ENCODE measurements at regions not wholly inside any gene's neighbourhood (a gene's known extent, or its start where the extent isn't known, plus 50 kb on each side); places are given as distances from the start of the nearest gene placed in this dataset.

DNA sequence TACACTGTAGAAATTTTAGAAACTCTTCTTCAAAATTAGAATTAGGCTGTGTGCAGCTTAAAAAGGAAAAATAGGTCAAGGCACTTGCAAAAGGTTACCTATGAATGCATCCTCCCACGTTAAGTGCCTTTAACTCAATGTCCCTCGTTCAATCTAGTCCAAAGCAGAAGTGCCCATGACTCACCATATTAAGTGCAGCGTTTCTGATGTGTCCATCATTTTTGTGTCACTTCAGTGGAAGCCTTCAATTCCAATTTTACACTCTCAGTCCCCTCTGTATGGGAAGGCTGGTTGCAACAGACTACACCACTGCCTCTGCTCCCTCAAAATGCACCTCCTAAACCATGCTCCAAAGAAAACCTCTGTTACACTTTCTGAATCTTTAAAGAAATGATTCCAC lies 53.4 kb downstream of the FOXB1 start:
- POLR2A ChIA-PET: no interaction called here
- CTCF ChIA-PET: no interaction called here
- TF ChIP-seq, protein P1, sequence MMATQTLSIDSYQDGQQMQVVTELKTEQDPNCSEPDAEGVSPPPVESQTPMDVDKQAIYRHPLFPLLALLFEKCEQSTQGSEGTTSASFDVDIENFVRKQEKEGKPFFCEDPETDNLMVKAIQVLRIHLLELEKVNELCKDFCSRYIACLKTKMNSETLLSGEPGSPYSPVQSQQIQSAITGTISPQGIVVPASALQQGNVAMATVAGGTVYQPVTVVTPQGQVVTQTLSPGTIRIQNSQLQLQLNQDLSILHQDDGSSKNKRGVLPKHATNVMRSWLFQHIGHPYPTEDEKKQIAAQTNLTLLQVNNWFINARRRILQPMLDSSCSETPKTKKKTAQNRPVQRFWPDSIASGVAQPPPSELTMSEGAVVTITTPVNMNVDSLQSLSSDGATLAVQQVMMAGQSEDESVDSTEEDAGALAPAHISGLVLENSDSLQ (IDR thresholded peaks at IDR 0.05): no peak
- TF ChIP-seq NFRKB (IDR thresholded peaks at IDR 0.05): no peak
- no peak for TF ChIP-seq HDGF (IDR thresholded peaks at IDR 0.05; ENCODE audit: borderline replicate concordance)
- TF ChIP-seq SP1 (IDR thresholded peaks at IDR 0.05): no peak
- TF ChIP-seq L3MBTL2 (conservative IDR thresholded peaks at IDR 0.05): no peak
- TF ChIP-seq TARDBP (IDR thresholded peaks at IDR 0.05): no peak
- no peak for TF ChIP-seq SUZ12 (IDR thresholded peaks at IDR 0.05)
- no peak for TF ChIP-seq ARNT (IDR thresholded peaks at IDR 0.05)
- no peak for TF ChIP-seq CTBP1 (IDR thresholded peaks at IDR 0.05; ENCODE audit: borderline replicate concordance)
- TF ChIP-seq LEF1 (IDR thresholded peaks at IDR 0.05; ENCODE audit: borderline replicate concordance): no peak
- no peak for TF ChIP-seq FOXK2 (IDR thresholded peaks at IDR 0.05)
- DNase-seq (ENCODE audit: extremely low spot score): no peak

DNA sequence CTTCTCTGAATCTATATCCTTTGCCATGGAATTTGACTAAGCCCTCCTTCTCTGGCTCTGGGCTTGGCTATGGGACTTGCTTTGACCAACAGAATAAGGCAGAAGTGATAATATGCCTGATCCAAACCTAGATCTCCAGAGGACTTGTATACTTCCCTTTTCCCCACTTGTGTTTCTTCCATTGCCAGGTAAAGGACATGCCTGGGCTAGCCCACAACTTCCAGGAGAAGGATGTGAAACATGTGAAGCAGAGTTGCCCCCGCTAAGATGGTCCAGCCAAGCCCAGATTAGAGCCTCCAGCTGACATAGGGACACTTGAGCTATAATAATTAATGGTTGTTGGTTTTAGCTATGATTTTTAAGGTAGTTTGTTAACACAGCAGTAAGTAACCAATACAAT lies 55.1 kb downstream of the FOXB1 start:
- POLR2A ChIA-PET: no interaction called here
- DNase-seq (ENCODE audit: extremely low spot score): no peak
- TF ChIP-seq LEF1 (IDR thresholded peaks at IDR 0.05; ENCODE audit: borderline replicate concordance) (no peak), TARDBP (IDR thresholded peaks at IDR 0.05) (no peak), BHLHE40 (IDR thresholded peaks at IDR 0.05; ENCODE audit: borderline replicate concordance) (no peak), L3MBTL2 (conservative IDR thresholded peaks at IDR 0.05) (no peak), FOXA1 (IDR thresholded peaks at IDR 0.05) (no peak)
- TF ChIP-seq, protein P1 (IDR thresholded peaks at IDR 0.05): no peak
- CTCF ChIA-PET: no interaction called here

DNA sequence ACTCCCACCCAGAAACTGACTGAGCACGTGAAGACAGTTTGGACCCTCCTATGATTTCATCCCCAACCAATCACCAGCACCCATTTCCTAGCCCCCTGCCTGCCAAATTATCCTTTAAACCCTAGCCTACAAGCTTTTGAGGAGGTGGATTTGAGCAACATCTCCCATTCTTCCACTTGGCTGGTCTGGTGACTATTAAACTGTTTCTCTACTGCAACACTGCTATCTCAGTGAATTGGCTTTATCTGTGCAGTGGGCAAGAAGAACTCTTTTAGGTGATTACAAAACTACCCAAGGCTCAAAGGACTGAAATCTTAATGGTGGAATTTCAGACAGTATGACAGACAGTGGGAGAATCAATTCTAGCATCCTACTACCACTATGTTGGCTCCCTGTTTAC lies 57.6 kb downstream of the FOXB1 start:
- CTCF ChIA-PET: no interaction called here
- no peak for DNase-seq (ENCODE audit: extremely low spot score)
- POLR2A ChIA-PET: no interaction called here
- TF ChIP-seq CTBP1 (IDR thresholded peaks at IDR 0.05; ENCODE audit: borderline replicate concordance) (no peak), NFRKB (IDR thresholded peaks at IDR 0.05) (no peak), ELF4 (IDR thresholded peaks at IDR 0.05) (no peak), ARNT (IDR thresholded peaks at IDR 0.05) (no peak), BHLHE40 (IDR thresholded peaks at IDR 0.05; ENCODE audit: borderline replicate concordance) (no peak), FOXA1 (IDR thresholded peaks at IDR 0.05) (no peak), L3MBTL2 (conservative IDR thresholded peaks at IDR 0.05) (no peak), SP1 (IDR thresholded peaks at IDR 0.05) (no peak), HDGF (IDR thresholded peaks at IDR 0.05; ENCODE audit: borderline replicate concordance) (no peak), FOXK2 (IDR thresholded peaks at IDR 0.05) (no peak), ZNF384 (IDR thresholded peaks at IDR 0.05) (no peak), TARDBP (IDR thresholded peaks at IDR 0.05) (no peak), SUZ12 (IDR thresholded peaks at IDR 0.05) (no peak), FOXM1 (IDR thresholded peaks at IDR 0.05; ENCODE audit: borderline replicate concordance) (no peak), LEF1 (IDR thresholded peaks at IDR 0.05; ENCODE audit: borderline replicate concordance) (no peak)
- TF ChIP-seq, protein P1 (IDR thresholded peaks at IDR 0.05): no peak

DNA sequence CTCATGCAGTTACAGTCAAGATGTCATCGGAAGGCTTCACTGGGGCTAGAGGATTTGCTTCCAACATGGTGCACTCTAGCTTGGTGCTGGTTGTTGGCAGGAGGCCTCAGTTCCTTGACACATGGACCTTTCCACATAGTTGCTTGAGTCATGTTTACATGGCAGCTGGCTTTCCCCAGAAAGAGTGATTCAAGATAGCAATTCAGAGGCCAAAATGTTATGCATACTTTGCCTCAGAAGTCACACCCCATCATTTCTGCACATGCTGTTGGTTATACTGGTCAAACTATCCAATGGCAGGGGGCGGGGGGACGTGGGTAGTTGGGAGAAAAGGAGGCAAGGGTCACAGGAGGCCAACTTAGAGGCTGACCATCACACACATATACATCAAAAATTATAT lies 58.7 kb downstream of the FOXB1 start:
- TF ChIP-seq ZNF384 (IDR thresholded peaks at IDR 0.05): no peak
- TF ChIP-seq BHLHE40 (IDR thresholded peaks at IDR 0.05; ENCODE audit: borderline replicate concordance): no peak
- TF ChIP-seq FOXK2 (IDR thresholded peaks at IDR 0.05): no peak
- no peak for TF ChIP-seq SUZ12 (IDR thresholded peaks at IDR 0.05)
- no peak for TF ChIP-seq NFRKB (IDR thresholded peaks at IDR 0.05)
- no peak for TF ChIP-seq LEF1 (IDR thresholded peaks at IDR 0.05; ENCODE audit: borderline replicate concordance)
- no peak for TF ChIP-seq FOXA1 (IDR thresholded peaks at IDR 0.05)
- TF ChIP-seq L3MBTL2 (conservative IDR thresholded peaks at IDR 0.05): no peak
- TF ChIP-seq, protein P1 (IDR thresholded peaks at IDR 0.05): no peak
- no peak for TF ChIP-seq ARNT (IDR thresholded peaks at IDR 0.05)
- TF ChIP-seq ELF4 (IDR thresholded peaks at IDR 0.05): no peak
- TF ChIP-seq TARDBP (IDR thresholded peaks at IDR 0.05): no peak
- no peak for TF ChIP-seq FOXM1 (IDR thresholded peaks at IDR 0.05; ENCODE audit: borderline replicate concordance)
- no peak for TF ChIP-seq CTBP1 (IDR thresholded peaks at IDR 0.05; ENCODE audit: borderline replicate concordance)
- no peak for TF ChIP-seq SP1 (IDR thresholded peaks at IDR 0.05)
- no peak for TF ChIP-seq HDGF (IDR thresholded peaks at IDR 0.05; ENCODE audit: borderline replicate concordance)
- ChIA-PET POLR2A (no interaction called here), CTCF (no interaction called here)
- DNase-seq (ENCODE audit: extremely low spot score): no peak

DNA sequence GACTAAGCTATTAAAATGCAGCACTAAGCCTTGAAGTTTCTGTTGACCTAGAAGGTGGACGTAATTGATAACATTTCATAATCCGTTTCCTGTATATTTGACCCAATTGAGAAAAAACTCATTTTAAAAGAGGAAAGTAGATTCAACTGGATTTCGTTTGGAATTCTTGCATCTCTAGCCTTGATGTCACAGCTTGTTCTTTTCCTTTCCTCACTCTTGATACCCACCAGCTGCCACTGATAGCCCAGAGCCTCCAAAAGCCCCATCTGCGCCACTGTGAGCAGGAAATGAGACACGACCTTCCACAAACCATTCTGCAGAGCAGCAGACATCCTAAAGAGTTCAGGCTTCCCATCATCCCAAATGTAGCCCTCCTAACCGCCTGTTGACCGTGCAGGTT lies 61.8 kb downstream of the FOXB1 start:
- TF ChIP-seq FOXM1 (IDR thresholded peaks at IDR 0.05; ENCODE audit: borderline replicate concordance) (no peak), FOXA1 (IDR thresholded peaks at IDR 0.05) (no peak), BHLHE40 (IDR thresholded peaks at IDR 0.05; ENCODE audit: borderline replicate concordance) (no peak), LEF1 (IDR thresholded peaks at IDR 0.05; ENCODE audit: borderline replicate concordance) (no peak), SUZ12 (IDR thresholded peaks at IDR 0.05) (no peak), ELF4 (IDR thresholded peaks at IDR 0.05) (no peak), ARNT (IDR thresholded peaks at IDR 0.05) (no peak)
- ChIA-PET POLR2A (no interaction called here), CTCF (no interaction called here)
- no peak for DNase-seq (ENCODE audit: extremely low spot score)
